ENCODE measurements at regions not wholly inside any gene's neighbourhood (a gene's known extent, or its start where the extent isn't known, plus 50 kb on each side); places are given as distances from the start of the nearest gene placed in this dataset.

- DNase-seq (ENCODE audit: low read depth in 1 of 2, low spot score in 1 of 2) = no peak
- Histone ChIP-seq H3K27me3 (ENCODE audit: insufficient read depth, poor library complexity, severe bottlenecking) (no peaks in the 10 kb centered on the region), H3K4me3 (replicated peaks; ENCODE audit: insufficient read depth, low read length) (no peak overlapping the region), H3K27ac (replicated peaks) (no peak overlapping the region)
- no peak for TF ChIP-seq REST (IDR thresholded peaks at IDR 0.05; ENCODE audit: insufficient replicate concordance, low read depth)
- no peak for TF ChIP-seq SPI1 (IDR thresholded peaks at IDR 0.05; ENCODE audit: borderline replicate concordance, low read depth)
- TF ChIP-seq GABPA (IDR thresholded peaks at IDR 0.05; ENCODE audit: low read depth) = no peak
- no peak for TF ChIP-seq POLR2AphosphoS5 (IDR thresholded peaks at IDR 0.05; ENCODE audit: low read depth)
- TF ChIP-seq CTCF (IDR thresholded peaks at IDR 0.05; ENCODE audit: insufficient read depth, low read length) = no peak
These were observed 165.4 kb upstream of the TOPAZ1 start for GRCh38 chr3:44076221-44076829.

DNA sequence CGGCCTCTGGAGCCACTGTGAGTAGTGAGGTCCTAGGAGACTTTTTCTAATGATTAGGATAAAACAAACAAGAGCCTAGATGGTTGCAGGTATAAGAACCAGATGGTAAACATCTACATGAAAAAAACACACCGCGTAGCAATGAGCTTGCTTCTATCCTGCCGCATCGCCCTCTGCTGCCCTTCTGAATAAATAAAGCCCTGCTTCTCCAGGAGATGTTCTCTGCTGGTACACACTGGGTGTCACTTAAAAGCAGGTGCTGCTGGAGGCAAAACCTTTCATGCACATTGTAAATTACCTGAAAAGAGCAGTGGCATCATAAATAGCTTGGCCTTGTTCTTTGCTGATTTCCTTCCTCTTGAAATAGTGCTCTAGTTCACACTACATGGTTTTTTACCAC is 164.4 kb upstream of the TOPAZ1 start:
- Histone ChIP-seq H3K27ac (replicated peaks) (no peak overlapping the region), H3K4me3 (replicated peaks; ENCODE audit: insufficient read depth, low read length) (no peak overlapping the region), H3K27me3 (ENCODE audit: insufficient read depth, poor library complexity, severe bottlenecking) (no peaks in the 10 kb centered on the region)
- DNase-seq (ENCODE audit: low read depth in 1 of 2, low spot score in 1 of 2) = no peak
- no peak for TF ChIP-seq CTCF (IDR thresholded peaks at IDR 0.05; ENCODE audit: insufficient read depth, low read length)
- no peak for TF ChIP-seq POLR2AphosphoS5 (IDR thresholded peaks at IDR 0.05; ENCODE audit: low read depth)
- TF ChIP-seq SPI1 (IDR thresholded peaks at IDR 0.05; ENCODE audit: borderline replicate concordance, low read depth) = no peak
- TF ChIP-seq REST (IDR thresholded peaks at IDR 0.05; ENCODE audit: insufficient replicate concordance, low read depth) = no peak
- TF ChIP-seq GABPA (IDR thresholded peaks at IDR 0.05; ENCODE audit: low read depth) = no peak

DNA sequence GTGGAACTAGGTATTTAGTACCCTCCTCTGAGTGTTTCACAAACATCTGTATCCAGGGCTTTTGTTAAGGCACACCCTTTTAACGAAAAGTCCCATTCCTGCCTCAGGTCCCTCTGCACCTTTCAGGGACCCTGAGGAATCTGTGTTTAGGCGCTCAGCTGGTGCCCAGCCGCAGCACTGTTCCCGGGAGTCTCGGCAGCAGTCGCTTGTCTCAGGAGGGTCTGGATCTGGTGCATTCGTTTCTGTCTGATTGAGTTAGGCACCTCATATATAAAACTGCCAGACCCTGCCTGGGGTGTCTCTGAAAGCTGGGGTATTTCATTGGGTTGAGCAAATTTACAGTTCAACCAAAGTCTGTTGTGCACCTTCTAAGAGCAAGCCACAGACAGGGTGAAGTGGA is 162.8 kb upstream of the TOPAZ1 start:
- no peak overlapping the region for H3K27ac ChIP-seq (replicated peaks)
- TF ChIP-seq SPI1 (IDR thresholded peaks at IDR 0.05; ENCODE audit: borderline replicate concordance, low read depth) (no peak), GABPA (IDR thresholded peaks at IDR 0.05; ENCODE audit: low read depth) (no peak), REST (IDR thresholded peaks at IDR 0.05; ENCODE audit: insufficient replicate concordance, low read depth) (no peak), POLR2AphosphoS5 (IDR thresholded peaks at IDR 0.05; ENCODE audit: low read depth) (no peak), CTCF (IDR thresholded peaks at IDR 0.05; ENCODE audit: insufficient read depth, low read length) (no peak)
- H3K4me3 ChIP-seq (replicated peaks; ENCODE audit: insufficient read depth, low read length) = no peak overlapping the region
- no peaks in the 10 kb centered on the region for H3K27me3 ChIP-seq (ENCODE audit: insufficient read depth, poor library complexity, severe bottlenecking)
- DNase-seq (ENCODE audit: low read depth in 1 of 2, low spot score in 1 of 2) = no peak

All from HL-60 (cell line).